Progenitor cell of endocrine pancreas (in vitro differentiated cells): ENCODE measurements at regions not wholly inside any gene's neighbourhood (a gene's known extent, or its start where the extent isn't known, plus 50 kb on each side); places are given as distances from the start of the nearest gene placed in this dataset.

ENCODE experiments used
- DNase-seq: peaks from one replicate; pipeline ENCODE4 v3.0.0; 2021; ENCODE audit warnings: low spot score; ENCODE audit not compliant: unreplicated experiment
- H3K27ac Mint-ChIP-seq: 2 replicates; pipeline ENCODE4 v1.8.0; 2021; ENCODE audit warnings: mild to moderate bottlenecking, moderate library complexity, mixed read lengths
- H3K27me3 Mint-ChIP-seq: 2 replicates; pipeline ENCODE4 v1.8.0; 2021; ENCODE audit warnings: mixed read lengths
- H3K36me3 Mint-ChIP-seq: 2 replicates; pipeline ENCODE4 v1.8.0; 2022; ENCODE audit warnings: mixed read lengths; ENCODE audit not compliant: insufficient read depth
- H3K4me1 Mint-ChIP-seq: 2 replicates; pipeline ENCODE4 v1.8.0; 2021; ENCODE audit warnings: low read depth, mixed read lengths
- H3K4me3 Mint-ChIP-seq: 2 replicates; pipeline ENCODE4 v1.8.0; 2021; ENCODE audit warnings: low read depth, mild to moderate bottlenecking, moderate library complexity, mixed read lengths
- H3K9me3 Mint-ChIP-seq: 2 replicates; pipeline ENCODE4 v1.8.0; 2021; ENCODE audit warnings: low read depth, mixed read lengths
- TF ChIP-seq, protein P1 (sequence below): fragments of 200-600 bp; sonication (generic); IDR thresholded peaks from one replicate; pipeline ENCODE4 v1.5.0; 2021; ENCODE audit warnings: antibody characterized with exemption, mild to moderate bottlenecking; ENCODE audit not compliant: unreplicated experiment

- Mint-ChIP-seq H3K9me3 (no peaks in the 10 kb centered on the region), H3K36me3 (no peaks in the 10 kb centered on the region), H3K4me3 (no peak overlapping the region), H3K27me3 (peaks cover 14% of the 10 kb centered on the region), H3K27ac (no peak overlapping the region), H3K4me1 (no peaks in the 10 kb centered on the region)
- no peak for DNase-seq
- TF ChIP-seq, protein P1, sequence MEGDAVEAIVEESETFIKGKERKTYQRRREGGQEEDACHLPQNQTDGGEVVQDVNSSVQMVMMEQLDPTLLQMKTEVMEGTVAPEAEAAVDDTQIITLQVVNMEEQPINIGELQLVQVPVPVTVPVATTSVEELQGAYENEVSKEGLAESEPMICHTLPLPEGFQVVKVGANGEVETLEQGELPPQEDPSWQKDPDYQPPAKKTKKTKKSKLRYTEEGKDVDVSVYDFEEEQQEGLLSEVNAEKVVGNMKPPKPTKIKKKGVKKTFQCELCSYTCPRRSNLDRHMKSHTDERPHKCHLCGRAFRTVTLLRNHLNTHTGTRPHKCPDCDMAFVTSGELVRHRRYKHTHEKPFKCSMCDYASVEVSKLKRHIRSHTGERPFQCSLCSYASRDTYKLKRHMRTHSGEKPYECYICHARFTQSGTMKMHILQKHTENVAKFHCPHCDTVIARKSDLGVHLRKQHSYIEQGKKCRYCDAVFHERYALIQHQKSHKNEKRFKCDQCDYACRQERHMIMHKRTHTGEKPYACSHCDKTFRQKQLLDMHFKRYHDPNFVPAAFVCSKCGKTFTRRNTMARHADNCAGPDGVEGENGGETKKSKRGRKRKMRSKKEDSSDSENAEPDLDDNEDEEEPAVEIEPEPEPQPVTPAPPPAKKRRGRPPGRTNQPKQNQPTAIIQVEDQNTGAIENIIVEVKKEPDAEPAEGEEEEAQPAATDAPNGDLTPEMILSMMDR = no peak
Observed at GRCh38 chr17:69958063-69958462, 117.0 kb upstream of the KCNJ16 start.

- H3K4me1 Mint-ChIP-seq = no peaks in the 10 kb centered on the region
- H3K36me3 Mint-ChIP-seq = no peaks in the 10 kb centered on the region
- TF ChIP-seq, protein P1 = no peak
- no peak for DNase-seq
- H3K9me3 Mint-ChIP-seq = no peaks in the 10 kb centered on the region
- H3K27ac Mint-ChIP-seq = no peak overlapping the region
- peaks cover 14% of the 10 kb centered on the region for H3K27me3 Mint-ChIP-seq
- no peak overlapping the region for H3K4me3 Mint-ChIP-seq
Observed at GRCh38 chr17:69959283-69959682, 115.7 kb upstream of the KCNJ16 start.

DNA sequence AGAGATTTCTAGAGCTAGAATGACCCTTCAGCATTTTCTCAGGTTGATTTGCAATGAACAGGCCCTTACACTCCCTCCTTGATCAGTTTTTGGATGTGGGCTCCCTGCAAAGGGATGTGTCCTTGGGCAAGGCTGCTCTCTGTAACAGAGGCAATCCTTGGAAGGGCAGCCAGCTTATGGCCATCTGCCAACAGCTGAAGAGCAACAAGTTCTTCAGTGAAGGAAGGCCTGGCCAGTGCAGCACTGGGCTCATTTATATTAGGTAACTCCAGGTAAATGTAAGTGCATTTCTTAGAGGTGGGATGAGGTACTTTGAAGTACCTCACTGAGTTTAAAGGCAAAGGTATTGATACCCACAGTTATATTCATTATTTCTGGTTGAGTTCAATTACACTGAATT, 114.3 kb upstream of the KCNJ16 start:
- H3K4me1 Mint-ChIP-seq = no peaks in the 10 kb centered on the region
- no peaks in the 10 kb centered on the region for H3K36me3 Mint-ChIP-seq
- TF ChIP-seq, protein P1 = no peak
- H3K9me3 Mint-ChIP-seq = peaks cover 4% of the 10 kb centered on the region
- no peak overlapping the region for H3K4me3 Mint-ChIP-seq
- H3K27ac Mint-ChIP-seq = no peak overlapping the region
- no peak for DNase-seq
- H3K27me3 Mint-ChIP-seq = peaks cover 14% of the 10 kb centered on the region

GRCh38 chr17:69961501-69962145, 113.4 kb upstream of the KCNJ16 start:
- peaks cover 14% of the 10 kb centered on the region for H3K27me3 Mint-ChIP-seq
- H3K4me3 Mint-ChIP-seq = no peak overlapping the region
- DNase-seq = no peak
- peaks cover 4% of the 10 kb centered on the region for H3K9me3 Mint-ChIP-seq
- H3K36me3 Mint-ChIP-seq = no peaks in the 10 kb centered on the region
- TF ChIP-seq, protein P1 = no peak
- H3K27ac Mint-ChIP-seq = no peak overlapping the region
- H3K4me1 Mint-ChIP-seq = no peaks in the 10 kb centered on the region

- Mint-ChIP-seq H3K4me3 (no peak overlapping the region), H3K27ac (no peak overlapping the region), H3K4me1 (no peaks in the 10 kb centered on the region), H3K36me3 (no peaks in the 10 kb centered on the region), H3K9me3 (peaks cover 4% of the 10 kb centered on the region), H3K27me3 (peaks cover 14% of the 10 kb centered on the region)
- no peak for DNase-seq
- TF ChIP-seq, protein P1 = no peak
Observed at GRCh38 chr17:69962436-69962995, 112.5 kb upstream of the KCNJ16 start.
